H1 (cell line): ENCODE measurements at regions not wholly inside any gene's neighbourhood (a gene's known extent, or its start where the extent isn't known, plus 50 kb on each side); places are given as distances from the start of the nearest gene placed in this dataset.

ENCODE experiments used
- CTCF ChIA-PET: fragments of 300-600 bp; sonication (Branson Sonifier 250); formaldehyde crosslinking; loops from one replicate; lab custom pipeline; 2021; ENCODE audit not compliant: partially characterized antibody; lab: Charles Lee
- POLR2A ChIA-PET: fragments of 300-600 bp; sonication (Branson Sonifier 250); formaldehyde crosslinking; loops from one replicate; lab custom pipeline; 2021; ENCODE audit warnings: inconsistent platforms; ENCODE audit not compliant: partially characterized antibody; lab: Charles Lee
- DNase-seq, 2 experiments: peaks; one replicate each; pipeline versions ENCODE4 v3.0.0 to v3.0.0-alpha.2; 2010 to 2022; ENCODE audit warnings: low spot score in 2 of 2, low read depth in 1 of 2, mixed read lengths in 1 of 2
- FAIRE-seq: peaks from 2 replicates; lab custom pipeline; 2011; peaks lifted over from hg19 to GRCh38; lab: Jason Lieb, UNC
- H2AFZ ChIP-seq: 2 replicates; pipeline ENCODE4 v1.8.1; 2012; ENCODE audit warnings: low read length, inconsistent platforms
- H2AK5ac ChIP-seq: 2 replicates; pipeline ENCODE4 v1.6.1; 2013; ENCODE audit warnings: low read depth, low read length
- H2BK120ac ChIP-seq: replicated peaks from 2 replicates; pipeline ENCODE3; 2013; ENCODE audit warnings: low read depth, low read length, inconsistent platforms
- H2BK12ac ChIP-seq: 2 replicates; pipeline ENCODE4 v1.6.1; 2013; ENCODE audit warnings: low read depth, low read length
- H2BK15ac ChIP-seq: 2 replicates; pipeline ENCODE4 v1.6.1; 2013; ENCODE audit warnings: low read length
- H2BK20ac ChIP-seq: 2 replicates; pipeline ENCODE4 v1.6.1; 2013; ENCODE audit warnings: low read length
- H2BK5ac ChIP-seq: 2 replicates; pipeline ENCODE4 v1.6.1; 2013; ENCODE audit warnings: low read depth, low read length
- H3K14ac ChIP-seq: 2 replicates; pipeline ENCODE4 v1.6.1; 2013; ENCODE audit warnings: inconsistent platforms; ENCODE audit not compliant: insufficient read length
- H3K18ac ChIP-seq: 2 replicates; pipeline ENCODE4 v1.6.1; 2013; ENCODE audit warnings: low read length; ENCODE audit errors: extremely low read depth
- H3K23ac ChIP-seq: 2 replicates; pipeline ENCODE4 v1.6.1; 2013; ENCODE audit warnings: inconsistent platforms; ENCODE audit not compliant: insufficient read length
- H3K23me2 ChIP-seq: 2 replicates; pipeline ENCODE4 v1.6.1; 2013; ENCODE audit warnings: low read depth, low read length
- H3K27ac ChIP-seq: 2 replicates; pipeline ENCODE4 v1.6.1; 2011; ENCODE audit warnings: low read depth, low read length, inconsistent platforms
- H3K27me3 ChIP-seq, 4 experiments: replicated peaks in 1 of 4; 1 replicate in 1 of 4; 2 replicates in 3 of 4; pipeline versions ENCODE4 v1.6.1 to v1.8.1; 2011 to 2013; ENCODE audit warnings: low read length in 3 of 4, mild to moderate bottlenecking in 3 of 4, inconsistent platforms in 2 of 4, mixed read lengths in 2 of 4, moderate library complexity in 1 of 4; ENCODE audit not compliant: control insufficient read depth in 3 of 4, insufficient read depth in 3 of 4; ENCODE audit errors: extremely low read depth in 1 of 4
- H3K36me3 ChIP-seq, 4 experiments: 2 replicates each; pipeline versions ENCODE4 v1.6.1 to v1.8.1; 2011 to 2013; ENCODE audit warnings: mild to moderate bottlenecking in 4 of 4, low read length in 3 of 4, moderate library complexity in 2 of 4, control low read depth in 1 of 4, inconsistent platforms in 1 of 4; ENCODE audit not compliant: insufficient read depth in 4 of 4, control insufficient read depth in 2 of 4
- H3K4ac ChIP-seq: replicated peaks from 2 replicates; pipeline ENCODE3; 2013; ENCODE audit warnings: low read length, low read depth, mixed read lengths, inconsistent platforms; ENCODE audit not compliant: insufficient read length
- H3K4me1 ChIP-seq, 4 experiments: replicated peaks in 1 of 4; 1 replicate in 1 of 4; 2 replicates in 3 of 4; pipeline versions ENCODE4 v1.6.1 to v1.8.1; 2011 to 2013; ENCODE audit warnings: low read length in 3 of 4, inconsistent platforms in 2 of 4, mixed read lengths in 1 of 4; ENCODE audit not compliant: insufficient read depth in 4 of 4, control insufficient read depth in 3 of 4
- H3K4me2 ChIP-seq, 2 experiments: 2 replicates each; pipeline versions ENCODE4 v1.6.1 to v1.8.1; 2011 to 2013; ENCODE audit warnings: low read depth in 2 of 2, low read length in 2 of 2, control low read depth in 1 of 2, inconsistent platforms in 1 of 2, mild to moderate bottlenecking in 1 of 2; ENCODE audit not compliant: insufficient read depth in 1 of 2
- H3K4me3 ChIP-seq, 4 experiments: fragments of 200-600, 300-600 bp in 1 of 4; sonication (generic), shearing (Covaris generic), sonication (Bioruptor Twin) in 1 of 4; 2 replicates each; pipeline versions ENCODE4 v1.5.1 to v1.8.1; 2011 to 2016; ENCODE audit warnings: low read length in 4 of 4, low read depth in 3 of 4, control low read depth in 2 of 4, inconsistent platforms in 2 of 4, mild to moderate bottlenecking in 2 of 4, mixed read lengths in 1 of 4, moderate library complexity in 1 of 4; ENCODE audit not compliant: insufficient read depth in 2 of 4; ENCODE audit errors: extremely low read depth in 1 of 4
- H3K56ac ChIP-seq: replicated peaks from 2 replicates; pipeline ENCODE3; 2013; ENCODE audit warnings: low read depth, mild to moderate bottlenecking, mixed read lengths, low read length, inconsistent platforms; ENCODE audit not compliant: insufficient read length
- H3K79me1 ChIP-seq: 2 replicates; pipeline ENCODE4 v1.6.1; 2013; ENCODE audit warnings: low read depth, low read length, control low read depth
- H3K79me2 ChIP-seq, 2 experiments: 2 replicates each; pipeline versions ENCODE4 v1.6.1 to v1.8.1; 2012 to 2013; ENCODE audit warnings: low read length in 2 of 2, mild to moderate bottlenecking in 2 of 2, inconsistent platforms in 1 of 2; ENCODE audit not compliant: insufficient read depth in 2 of 2, control insufficient read depth in 1 of 2
- H3K9ac ChIP-seq, 4 experiments: replicated peaks in 1 of 4; 1 replicate in 1 of 4; 2 replicates in 3 of 4; pipeline versions ENCODE4 v1.6.1 to v1.8.1; 2011 to 2013; ENCODE audit warnings: low read depth in 3 of 4, low read length in 3 of 4, control low read depth in 2 of 4, mild to moderate bottlenecking in 2 of 4, moderate library complexity in 2 of 4, inconsistent platforms in 1 of 4; ENCODE audit errors: extremely low read depth in 1 of 4
- H3K9me3 ChIP-seq, 2 experiments: 2 replicates each; pipeline versions ENCODE4 v1.6.1 to v1.8.1; 2012 to 2013; ENCODE audit warnings: mild to moderate bottlenecking in 2 of 2, moderate library complexity in 2 of 2, control low read depth in 1 of 2, inconsistent platforms in 1 of 2, low read depth in 1 of 2, low read length in 1 of 2, mixed read lengths in 1 of 2; ENCODE audit not compliant: insufficient read depth in 2 of 2
- H4K20me1 ChIP-seq, 2 experiments: replicated peaks in 1 of 2; 2 replicates each; pipeline versions ENCODE3 to v1.8.1; 2011 to 2013; ENCODE audit warnings: inconsistent platforms in 2 of 2, low read length in 2 of 2, mild to moderate bottlenecking in 1 of 2; ENCODE audit not compliant: insufficient read depth in 2 of 2, control insufficient read depth in 1 of 2
- H4K5ac ChIP-seq: 2 replicates; pipeline ENCODE4 v1.6.1; 2013; ENCODE audit warnings: low read length, low read depth, mixed read lengths, inconsistent platforms; ENCODE audit not compliant: insufficient read length
- H4K8ac ChIP-seq: 2 replicates; pipeline ENCODE4 v1.8.0; 2013; ENCODE audit warnings: mild to moderate bottlenecking, moderate library complexity, low read length, inconsistent platforms; ENCODE audit not compliant: insufficient read depth; ENCODE audit errors: extremely low read depth
- H4K91ac ChIP-seq: replicated peaks from 2 replicates; pipeline ENCODE3; 2013; ENCODE audit warnings: low read length, mixed read lengths, inconsistent platforms; ENCODE audit not compliant: insufficient read length
- ASH2L ChIP-seq: fragments of 200-600, 300-600 bp; sonication (generic); IDR thresholded peaks from one replicate; pipeline ENCODE4 v1.7.1; 2017; ENCODE audit warnings: low read length
- BACH1 ChIP-seq: IDR thresholded peaks from 2 replicates; pipeline ENCODE4 v1.6.1; 2012; ENCODE audit warnings: low read length, improper control_type of control experiment
- BCL11A ChIP-seq, 2 experiments: IDR thresholded peaks; one replicate each; pipeline ENCODE4 v1.6.1; 2011; ENCODE audit warnings: low read depth in 2 of 2, low read length in 2 of 2, mild to moderate bottlenecking in 2 of 2
- CTBP2 ChIP-seq: IDR thresholded peaks from 2 replicates; pipeline ENCODE4 v1.7.0; 2011; ENCODE audit warnings: borderline replicate concordance, mild to moderate bottlenecking, moderate library complexity, mixed read lengths, low read length; ENCODE audit not compliant: insufficient read depth, insufficient read length
- EP300 ChIP-seq, 2 experiments: IDR thresholded peaks; 1 replicate in 1 of 2; 2 replicates in 1 of 2; pipeline ENCODE4 v1.6.1; 2011 to 2012; ENCODE audit warnings: low read depth in 2 of 2, low read length in 2 of 2, mild to moderate bottlenecking in 2 of 2, borderline replicate concordance in 1 of 2, inconsistent platforms in 1 of 2, moderate library complexity in 1 of 2
- GTF2F1 ChIP-seq: IDR thresholded peaks from 2 replicates; pipeline ENCODE4 v1.6.1; 2012; ENCODE audit warnings: low read depth, low read length, improper control_type of control experiment, borderline replicate concordance
- KDM1A ChIP-seq: fragments of 200-600, 300-600 bp; sonication (generic); IDR thresholded peaks from 2 replicates; pipeline ENCODE4 v1.7.1; 2016; ENCODE audit warnings: mild to moderate bottlenecking, low read length, borderline replicate concordance
- NRF1 ChIP-seq: IDR thresholded peaks from 2 replicates; pipeline ENCODE4 v1.6.1; 2011; ENCODE audit warnings: mild to moderate bottlenecking, low read depth, low read length, improper control_type of control experiment
- PHF8 ChIP-seq: fragments of 200-600 bp; sonication (generic); conservative IDR thresholded peaks from 2 replicates; pipeline ENCODE4 v1.7.1; 2012; ENCODE audit warnings: low read depth, mild to moderate bottlenecking, inconsistent platforms, low read length, moderate library complexity
- SIRT6 ChIP-seq: IDR thresholded peaks from one replicate; pipeline ENCODE4 v1.7.1; 2012; ENCODE audit warnings: low read length, inconsistent platforms
- SP1 ChIP-seq: IDR thresholded peaks from 2 replicates; pipeline ENCODE4 v1.6.1; 2011; ENCODE audit warnings: low read depth, low read length
- TAF7 ChIP-seq: optimal IDR thresholded peaks from 2 replicates; pipeline ENCODE3; 2011; ENCODE audit warnings: low read depth, mild to moderate bottlenecking, inconsistent platforms, low read length, moderate library complexity, borderline replicate concordance
- WGBS, 2 experiments: shearing (Covaris generic) in 1 of 2; methylation state at CpG; one replicate each; pipeline versions ENCODE4 v1.1.6 to v1.1.7; 2013 to 2015; ENCODE audit warnings: low lambda C conversion rate in 2 of 2, mixed read lengths in 2 of 2, inconsistent platforms in 1 of 2, low coverage in 1 of 2, missing lambda C conversion rate in 1 of 2; ENCODE audit not compliant: insufficient replicate concordance in 2 of 2, insufficient coverage in 1 of 2, insufficient read length in 1 of 2; ENCODE audit errors: extremely low coverage in 1 of 2, missing lambda C conversion rate in 1 of 2; 5-methylcytosine and 5-hydroxymethylcytosine counted together

GRCh38 chr1:208475449-208475848 is 231.3 kb upstream of the PLXNA2 start:
- TF ChIP-seq NRF1, result no peak
- TF ChIP-seq SIRT6, result no peak
- no peak for TF ChIP-seq ASH2L
- no peak for TF ChIP-seq CTBP2
- no peak for TF ChIP-seq GTF2F1
- no peak for TF ChIP-seq BCL11A (IDR thresholded peaks at IDR 0.05; ENCODE audit: low read depth in 2 of 2, low read length in 2 of 2)
- TF ChIP-seq BACH1, result no peak
- no peak for TF ChIP-seq EP300 (IDR thresholded peaks at IDR 0.05; ENCODE audit: borderline replicate concordance in 1 of 2, low read depth in 2 of 2, low read length in 2 of 2)
- no peak for TF ChIP-seq PHF8
- no peak for TF ChIP-seq TAF7
- no peak for TF ChIP-seq SP1
- TF ChIP-seq KDM1A, result no peak
- no peak overlapping the region for H2AK5ac ChIP-seq
- no peak overlapping the region for H3K4me3 ChIP-seq
- no peaks in the 10 kb centered on the region for H3K9me3 ChIP-seq
- POLR2A ChIA-PET, result no interaction called here
- CTCF ChIA-PET, result interaction anchor here (0.6 to 3.6 kb wide), 2 partner anchors 12 to 381 kb away, joined by 4 to 19 read pairs; no protein-coding TSS in a partner anchor
- peaks cover 0 to 11% (median 4%) of the 10 kb centered on the region in 4 experiments; a peak in 2 of 7 replicates for H3K4me1 ChIP-seq
- H3K14ac ChIP-seq, result no peak overlapping the region
- no peak overlapping the region for H3K4ac ChIP-seq
- H3K4me2 ChIP-seq, result no peak overlapping the region
- 0 out of 2 replicates have a peak overlapping the region, but pooled peaks have one; percentile 30 for H2BK12ac ChIP-seq
- FAIRE-seq (no peak), DNase-seq (no peak)
- no peaks in the 10 kb centered on the region; a peak in 1 of 7 replicates for H3K27me3 ChIP-seq
- no peaks in the 10 kb centered on the region for H3K79me1 ChIP-seq
- H3K56ac ChIP-seq, result no peak overlapping the region
- no peak overlapping the region for H2BK5ac ChIP-seq
- no peak overlapping the region for H3K23ac ChIP-seq
- no peak overlapping the region for H3K9ac ChIP-seq
- no peak overlapping the region for H3K18ac ChIP-seq
- no peak overlapping the region for H3K27ac ChIP-seq
- no peak overlapping the region for H4K91ac ChIP-seq
- no peak overlapping the region for H4K5ac ChIP-seq
- no peak overlapping the region for H2AFZ ChIP-seq
- no peaks in the 10 kb centered on the region for H3K23me2 ChIP-seq
- no peaks in the 10 kb centered on the region for H3K79me2 ChIP-seq
- no peak overlapping the region for H4K8ac ChIP-seq
- H3K36me3 ChIP-seq, result no peaks in the 10 kb centered on the region
- H2BK20ac ChIP-seq, result 0 out of 2 replicates have a peak overlapping the region, but pooled peaks have one; percentile 13
- no peaks in the 10 kb centered on the region for H4K20me1 ChIP-seq
- 90% methylated on average over 4 of the region's 4 CpGs; no CpG with 5 or more reads in 1 of the 2 experiments for WGBS, 2 experiments
- H2BK120ac ChIP-seq, result no peak overlapping the region
- H2BK15ac ChIP-seq, result no peak overlapping the region
